K562 (cell line): ENCODE measurements at regions not wholly inside any gene's neighbourhood (a gene's known extent, or its start where the extent isn't known, plus 50 kb on each side); places are given as distances from the start of the nearest gene placed in this dataset.

Experiments
- ATAC-seq: fragments of 200-7000 bp; cut with Tn5 transposase; 3 replicates; pipeline ENCODE4 v1.9.1; 2020; ENCODE audit warnings: moderate library complexity
- BruUV-seq: library from RNA; stranded (reverse); fragments of 400-500 nt; replicated peaks from 2 replicates; lab custom pipeline; 2021; lab: Mats Ljungman, UMichigan
- CTCF ChIA-PET: fragments of 300-600 bp; formaldehyde crosslinking; extraction: SDS; loops from one replicate; lab custom pipeline; 2021; ENCODE audit warnings: low intra/inter-chr PET ratio; lab: Yijun Ruan, JAX
- POLR2A ChIA-PET: fragments of 300-600, 350-650 bp; sonication (Branson Sonifier 250); formaldehyde crosslinking; extraction: SDS; loops from one replicate; lab custom pipeline; 2021; ENCODE audit warnings: antibody characterized with exemption, inconsistent platforms; lab: Yijun Ruan, JAX
- DNase-seq, 4 experiments: peaks; one replicate each; pipeline versions ENCODE4 v3.0.0 to v3.0.0-alpha.2; 2011 to 2018; ENCODE audit warnings: low spot score in 3 of 4, mixed read lengths in 3 of 4; ENCODE audit errors: extremely low read depth in 1 of 4
- FAIRE-seq: peaks from 2 replicates; lab custom pipeline; 2011; peaks lifted over from hg19 to GRCh38; lab: Jason Lieb, UNC
- H2AFZ ChIP-seq: 2 replicates; pipeline ENCODE4 v1.6.0; 2011; ENCODE audit warnings: low read depth, low read length, control low read depth, inconsistent platforms
- H3K27ac ChIP-seq: fragments of 200-600 bp; 3 replicates; pipeline ENCODE4 v1.8.0; 2011; ENCODE audit warnings: low read depth, mild to moderate bottlenecking, control low read depth, inconsistent platforms, low read length, moderate library complexity, mixed read lengths; ENCODE audit errors: extremely low read depth
- H3K27me3 ChIP-seq, 2 experiments: fragments of 300-600 bp in 1 of 2; 2 replicates in 1 of 2; 3 replicates in 1 of 2; pipeline versions ENCODE4 v1.6.0 to v1.8.0; 2011; ENCODE audit warnings: inconsistent platforms in 2 of 2, low read length in 2 of 2, mild to moderate bottlenecking in 1 of 2, mixed read lengths in 1 of 2, moderate library complexity in 1 of 2; ENCODE audit not compliant: control insufficient read depth in 2 of 2, insufficient read depth in 2 of 2
- H3K36me3 ChIP-seq: fragments of 300-600 bp; 3 replicates; pipeline ENCODE4 v1.8.0; 2011; ENCODE audit warnings: mild to moderate bottlenecking, low read length, inconsistent platforms; ENCODE audit not compliant: control insufficient read depth, insufficient read depth
- H3K4me1 ChIP-seq, 2 experiments: fragments of 200-600 bp in 1 of 2; replicated peaks in 1 of 2; 2 replicates in 1 of 2; 3 replicates in 1 of 2; pipeline versions ENCODE4 v1.5.1 to v1.8.0; 2011; ENCODE audit warnings: inconsistent platforms in 2 of 2, low read length in 2 of 2, mild to moderate bottlenecking in 1 of 2, mixed read lengths in 1 of 2, moderate library complexity in 1 of 2; ENCODE audit not compliant: control insufficient read depth in 2 of 2, insufficient read depth in 2 of 2
- H3K4me2 ChIP-seq: 2 replicates; pipeline ENCODE4 v1.6.1; 2011; ENCODE audit warnings: low read length, control low read depth, inconsistent platforms, mixed read lengths; ENCODE audit not compliant: insufficient read depth
- H3K4me3 ChIP-seq: fragments of 200-600 bp; sonication (generic), shearing (Covaris generic); 2 replicates; pipeline ENCODE4 v1.5.1; 2016; ENCODE audit warnings: control low read depth, inconsistent platforms
- H3K79me2 ChIP-seq: fragments of 200-600 bp; 3 replicates; pipeline ENCODE4 v1.8.0; 2011; ENCODE audit warnings: low read length, inconsistent platforms; ENCODE audit not compliant: control insufficient read depth, insufficient read depth
- H3K9ac ChIP-seq, 2 experiments: 2 replicates each; pipeline versions ENCODE4 v1.6.0 to v1.6.1; 2011; ENCODE audit warnings: low read depth in 2 of 2, low read length in 2 of 2, control low read depth in 1 of 2, inconsistent platforms in 1 of 2, mild to moderate bottlenecking in 1 of 2, mixed read lengths in 1 of 2; ENCODE audit not compliant: insufficient read depth in 1 of 2
- H3K9me1 ChIP-seq: one replicate; pipeline ENCODE4 v1.6.0; 2011; ENCODE audit warnings: inconsistent platforms, mild to moderate bottlenecking, low read length, moderate library complexity; ENCODE audit not compliant: control insufficient read depth, insufficient read depth
- H3K9me3 ChIP-seq: replicated peaks from 2 replicates; pipeline ENCODE4 v1.5.1; 2011; ENCODE audit warnings: low read depth, low read length, inconsistent platforms; ENCODE audit not compliant: control insufficient read depth, insufficient read depth
- H4K20me1 ChIP-seq: replicated peaks from 2 replicates; pipeline ENCODE4 v1.6.1; 2011; ENCODE audit warnings: low read length, inconsistent platforms, mixed read lengths; ENCODE audit not compliant: control insufficient read depth, insufficient read depth
- ARHGAP35 ChIP-seq: fragments of 450-650 bp; IDR thresholded peaks from 2 replicates; pipeline ENCODE4 v1.6.1; 2018; ENCODE audit not compliant: partially characterized antibody
- BACH1 ChIP-seq: fragments of 200-800 bp; sonication (Bioruptor generic); IDR thresholded peaks from 2 replicates; pipeline ENCODE4 v1.6.1; 2016; ENCODE audit warnings: missing genetic modification characterization, missing compliant biosample characterization
- CEBPZ ChIP-seq: fragments of 150-350 bp; IDR thresholded peaks from 2 replicates; pipeline ENCODE4 v1.6.1; 2014; ENCODE audit warnings: low read depth, mild to moderate bottlenecking, low read length, borderline replicate concordance
- GTF2E2 ChIP-seq: fragments of 200-800 bp; sonication (Bioruptor generic); IDR thresholded peaks from 2 replicates; pipeline ENCODE4 v1.6.1; 2016; ENCODE audit warnings: missing genetic modification characterization, missing compliant biosample characterization
- JUND ChIP-seq, 2 experiments: IDR thresholded peaks; 2 replicates in 1 of 2; 3 replicates in 1 of 2; pipeline ENCODE4 v1.6.1; 2011; ENCODE audit warnings: borderline replicate concordance in 2 of 2, low read depth in 2 of 2, low read length in 2 of 2, improper control_type of control experiment in 1 of 2, missing biosample characterization in 1 of 2, missing genetic modification characterization in 1 of 2, missing genetic modification reagents in 1 of 2
- MTA3 ChIP-seq: fragments of 450-650 bp; formaldehyde crosslinking; IDR thresholded peaks from 2 replicates; pipeline ENCODE4 v1.6.1; 2017; ENCODE audit warnings: mild to moderate bottlenecking, borderline replicate concordance
- ZBTB26 ChIP-seq: fragments of 450-650 bp; formaldehyde crosslinking; IDR thresholded peaks from 2 replicates; pipeline ENCODE4 v1.4.0; 2022; ENCODE audit warnings: missing genetic modification characterization
- ZNF12 ChIP-seq: sonication (generic); formaldehyde crosslinking; IDR thresholded peaks from 2 replicates; pipeline ENCODE4 v1.4.0; 2020; ENCODE audit warnings: mild to moderate bottlenecking, missing genetic modification reagents
- ZNF609 ChIP-seq: sonication (generic); formaldehyde crosslinking; IDR thresholded peaks from 2 replicates; pipeline ENCODE4 v1.8.1; 2023; ENCODE audit warnings: missing genetic modification reagents, mild to moderate bottlenecking, borderline replicate concordance
- in situ Hi-C: fragments of 300-500 bp; cut with MboI; formaldehyde crosslinking; loops from 4 replicates; pipeline ENCODE4 v1.15.0; 2018; ENCODE audit warnings: inconsistent platforms, mixed read lengths
- intact Hi-C: fragments of 100-400 bp; cut with micrococcal nuclease; formaldehyde crosslinking; loops from 2 replicates; pipeline ENCODE4 v1.14.2; 2022

GRCh38 chr2:203592470-203592869 is 57.4 kb upstream of the RAPH1 start (continued):
- TF ChIP-seq CEBPZ = no peak
- no peak for TF ChIP-seq ZNF12

- no peak for ATAC-seq
- Histone ChIP-seq H3K9me3 (no peaks in the 10 kb centered on the region), H3K79me2 (no peaks in the 10 kb centered on the region), H3K36me3 (no peaks in the 10 kb centered on the region), H3K4me3 (no peak overlapping the region), H3K9me1 (no peaks in the 10 kb centered on the region), H3K4me2 (no peak overlapping the region), H3K27me3 (no peaks in the 10 kb centered on the region), H3K27ac (no peak overlapping the region), H3K9ac (no peak overlapping the region), H4K20me1 (no peaks in the 10 kb centered on the region), H3K4me1 (no peaks in the 10 kb centered on the region), H2AFZ (no peak overlapping the region)
- no peak for FAIRE-seq
- ChIA-PET POLR2A (interaction anchor here (1.0 to 1.6 kb wide), 2 partner anchors 12 to 20 kb away, joined by 3 to 4 read pairs; no protein-coding TSS in a partner anchor), CTCF (no interaction called here)
- intact Hi-C loops (no loop called here), in situ Hi-C loops (no loop called here)
- DNase-seq = no peak
- no TSS peak for BruUV-seq
- TF ChIP-seq JUND (IDR thresholded peaks at IDR 0.05; ENCODE audit: borderline replicate concordance, low read depth, low read length) (no peak), JUND (tag; IDR thresholded peaks at IDR 0.05; ENCODE audit: borderline replicate concordance, low read depth, low read length) (no peak), ZNF609 (CRISPR knock-in tag) (no peak), ZBTB26 (no peak), GTF2E2 (no peak), MTA3 (no peak), BACH1 (no peak), ARHGAP35 (no peak)
Measured at GRCh38 chr2:203594541-203594940, 59.4 kb upstream of the RAPH1 start.
